HCT116 (cell line): ENCODE measurements at regions not wholly inside any gene's neighbourhood (a gene's known extent, or its start where the extent isn't known, plus 50 kb on each side); places are given as distances from the start of the nearest gene placed in this dataset.

Experiments used
- EZH2 ChIP-seq: fragments of 200-600 bp; sonication (generic); IDR thresholded peaks from 2 replicates; pipeline ENCODE4 v1.6.1; 2017; ENCODE audit warnings: antibody characterized with exemption, mixed run types
- REST ChIP-seq: IDR thresholded peaks from 2 replicates; pipeline ENCODE4 v1.6.1; 2012; ENCODE audit warnings: low read depth
- YY1 ChIP-seq: IDR thresholded peaks from 2 replicates; pipeline ENCODE4 v1.6.1; 2011; ENCODE audit warnings: low read length, low read depth, moderate library complexity, mild to moderate bottlenecking; ENCODE audit not compliant: insufficient replicate concordance; ENCODE audit errors: extremely low read depth
- ZNF274 ChIP-seq: fragments of 200-500 bp; sonication (Bioruptor generic); IDR thresholded peaks from 2 replicates; pipeline ENCODE4 v1.6.1; 2014; ENCODE audit warnings: mild to moderate bottlenecking, low read depth, low read length, inconsistent platforms

- no peak for TF ChIP-seq REST
- no peak for TF ChIP-seq YY1
- TF ChIP-seq ZNF274, result no peak
- TF ChIP-seq EZH2, result no peak
These were observed 256.2 kb downstream of the ZNF621 start for GRCh38 chr3:40780925-40781406.
